GM18498 (cell line): ENCODE measurements at regions not wholly inside any gene's neighbourhood (a gene's known extent, or its start where the extent isn't known, plus 50 kb on each side); places are given as distances from the start of the nearest gene placed in this dataset.
"Not testable (repeated sequence)": the region's sequence is repeated elsewhere in the genome, so short reads cannot be mapped to it uniquely, and the experiment has no call there.

ENCODE experiments used
- ATAC-seq: cut with Tn5 transposase; IDR thresholded peaks from one replicate; pipeline ENCODE4 v1.9.1; 2021; ENCODE audit warnings: mild to moderate bottlenecking, moderate library complexity; ENCODE audit not compliant: unreplicated experiment

DNA sequence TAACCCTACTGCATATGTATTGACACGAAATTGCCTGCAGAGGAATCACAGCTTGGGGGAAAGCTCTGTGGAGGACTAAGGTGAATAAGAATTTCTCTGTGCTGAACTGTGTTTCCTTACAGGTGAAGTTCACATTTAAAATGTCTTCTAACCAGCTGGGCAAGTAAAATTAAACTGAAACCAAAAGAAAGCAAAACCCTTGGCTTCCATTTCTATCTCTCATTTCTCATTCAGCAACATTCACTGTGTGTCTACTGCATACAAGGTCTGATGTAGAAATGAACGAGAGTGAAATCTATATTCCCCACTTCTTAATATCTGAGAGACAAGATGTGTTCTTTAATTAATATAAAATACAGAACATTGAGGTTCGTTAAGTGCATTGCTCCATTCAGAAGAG is 397.3 kb downstream of the SOX11 start:
- no peak for ATAC-seq

DNA sequence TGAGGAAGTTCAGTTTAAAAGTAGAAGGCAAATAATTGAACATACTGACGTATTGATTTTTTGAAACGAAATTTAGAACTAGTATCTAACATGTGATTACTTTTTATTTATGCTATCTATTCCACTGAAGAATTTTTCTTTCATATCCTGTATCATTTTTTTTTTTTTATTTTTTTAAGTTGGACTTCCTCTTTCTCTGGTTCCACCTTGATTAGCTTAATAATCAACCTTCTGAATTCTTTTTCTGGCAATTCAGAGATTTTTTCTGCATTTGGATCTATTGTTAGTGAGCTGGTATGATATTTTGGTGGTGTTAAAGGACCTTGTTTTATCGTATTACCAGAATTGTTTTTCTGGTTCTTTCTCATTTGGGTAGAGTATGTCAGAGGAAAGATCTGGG is 411.2 kb downstream of the SOX11 start:
- ATAC-seq, result no peak

DNA sequence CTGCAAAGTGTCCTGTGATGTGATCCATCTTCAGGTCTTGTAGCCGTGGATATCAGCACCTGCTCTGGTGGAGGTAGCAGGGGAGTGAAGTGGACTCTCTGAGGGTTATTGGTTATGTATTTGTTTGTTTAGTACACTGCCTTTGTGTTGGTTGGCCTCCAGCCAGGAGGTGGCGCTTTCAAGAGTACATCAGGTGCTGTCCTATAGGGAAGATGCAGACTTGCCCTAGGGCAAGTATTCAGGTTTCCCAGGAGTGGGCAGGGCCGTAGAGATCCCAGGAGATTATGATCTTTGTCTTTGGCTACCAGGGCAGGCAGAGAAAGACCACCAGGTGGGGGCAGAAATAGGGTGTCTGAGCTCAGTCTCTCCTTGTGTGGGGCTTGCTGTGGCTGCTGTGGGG is 411.8 kb downstream of the SOX11 start:
- ATAC-seq, result no peak

DNA sequence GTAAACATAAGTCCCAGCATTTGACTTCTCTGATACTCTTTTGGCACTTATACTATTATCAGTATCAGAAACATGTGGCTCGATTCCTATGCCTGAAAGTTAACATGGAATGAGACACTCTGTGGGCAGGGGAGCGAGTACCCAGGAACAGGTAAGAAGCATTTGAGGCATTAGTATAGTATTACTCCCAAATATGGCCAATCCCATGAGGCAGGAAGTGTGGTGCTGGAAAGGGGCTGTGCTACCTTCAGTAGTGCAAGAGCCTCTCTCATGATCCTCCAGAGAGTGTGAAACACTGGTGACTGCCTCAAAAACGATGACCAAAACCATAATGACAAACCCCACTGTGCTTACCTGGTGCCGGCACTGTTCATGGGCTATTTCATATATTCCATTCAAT is 415.1 kb downstream of the SOX11 start:
- ATAC-seq, result no peak

DNA sequence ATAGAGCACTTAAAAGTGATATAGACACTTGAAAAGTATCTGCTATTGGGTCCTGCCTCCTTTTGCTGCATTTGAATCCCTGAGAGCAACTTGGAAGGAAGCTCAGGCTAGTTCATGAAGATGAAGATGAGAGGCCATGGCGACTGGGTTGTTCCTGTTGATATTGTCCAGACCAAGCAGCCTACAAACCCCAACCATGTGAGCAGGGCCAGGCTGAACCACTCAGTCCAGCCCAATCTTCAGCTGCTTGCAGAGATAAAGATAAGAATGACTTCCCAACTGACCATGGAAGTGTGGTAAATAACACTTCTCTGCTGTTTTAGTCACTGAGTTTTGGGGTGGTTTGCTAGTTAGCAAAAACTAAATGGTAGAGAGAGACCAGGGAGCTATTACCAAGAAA is 417.6 kb downstream of the SOX11 start:
- no peak for ATAC-seq

DNA sequence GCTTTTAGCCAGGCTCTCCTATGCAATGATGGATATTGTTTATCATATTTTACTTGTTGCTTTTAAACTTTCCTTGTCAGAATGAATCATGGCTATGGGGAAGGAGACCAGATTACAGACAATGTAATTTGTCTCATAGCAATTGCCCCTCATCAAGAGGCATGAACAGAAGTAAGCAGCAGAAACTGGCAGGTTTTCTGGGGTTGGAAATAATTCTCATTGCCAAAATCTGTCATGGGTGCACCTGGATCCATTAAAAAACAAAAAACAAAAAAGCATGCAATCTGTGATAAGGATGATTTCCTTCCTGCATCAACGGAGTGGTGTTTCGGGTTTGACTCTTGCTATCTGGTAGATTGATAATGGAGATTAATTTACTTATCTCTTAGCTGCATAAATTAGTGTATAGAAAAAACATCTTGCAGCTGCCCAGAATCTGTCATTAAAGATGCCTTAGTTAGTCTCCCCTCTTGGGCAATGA is 419.6 kb downstream of the SOX11 start:
- ATAC-seq, result no peak

DNA sequence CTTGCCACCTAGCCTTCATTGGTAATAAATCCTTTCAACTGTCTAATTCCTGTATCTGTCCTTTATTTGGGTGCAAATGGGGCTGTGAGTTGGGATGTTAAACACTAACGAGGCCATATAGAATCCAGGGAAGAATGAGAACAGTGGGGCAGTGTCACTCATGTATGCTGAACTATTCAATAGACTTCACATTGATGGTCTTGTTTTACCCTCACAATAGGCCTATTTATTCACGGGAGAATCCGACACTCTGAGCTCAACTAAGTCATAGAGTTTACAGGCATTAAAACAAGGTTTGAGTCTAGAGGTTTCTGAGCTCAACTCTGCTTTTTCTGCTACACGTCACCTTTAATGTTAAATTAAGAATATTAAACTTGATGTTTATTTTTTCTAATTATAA is 421.6 kb downstream of the SOX11 start:
- no peak for ATAC-seq

DNA sequence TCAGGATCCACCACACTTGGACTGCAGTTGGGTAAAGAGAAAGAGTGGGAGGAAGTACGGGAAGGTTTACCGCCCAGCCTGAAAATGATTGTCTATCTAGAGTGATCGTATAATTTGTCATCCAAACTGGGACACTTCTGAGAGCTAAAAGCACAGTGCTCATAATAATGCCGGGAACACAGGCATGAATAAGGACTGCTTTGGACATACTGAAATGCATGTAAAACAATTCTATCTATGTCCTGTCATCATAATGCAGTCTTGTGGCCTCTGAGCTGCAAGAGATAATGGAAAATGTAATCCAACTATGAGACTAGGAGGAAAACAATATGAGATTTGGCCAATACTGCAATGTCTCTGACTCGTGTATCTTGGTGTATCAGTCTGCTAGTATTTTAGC is 435.5 kb downstream of the SOX11 start:
- no peak for ATAC-seq

DNA sequence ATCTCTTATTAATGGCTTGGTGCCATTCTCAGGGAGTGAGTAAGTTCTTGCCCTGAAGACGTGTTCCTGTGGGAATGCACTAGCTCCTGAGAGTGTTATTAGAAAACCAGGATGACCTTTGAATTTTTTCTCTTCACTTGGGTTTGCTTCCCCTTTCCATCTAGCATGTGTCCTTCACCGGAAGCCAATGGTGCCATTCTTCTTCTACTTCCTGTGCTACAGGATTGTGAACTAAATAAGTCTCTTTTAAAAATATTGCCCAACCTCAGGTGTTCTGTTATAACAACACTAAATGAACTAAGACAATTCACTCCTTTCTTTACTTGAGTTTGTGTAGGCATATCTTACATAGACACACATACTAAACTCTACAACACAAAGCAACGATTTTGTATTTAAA is 447.0 kb downstream of the SOX11 start:
- no peak for ATAC-seq

DNA sequence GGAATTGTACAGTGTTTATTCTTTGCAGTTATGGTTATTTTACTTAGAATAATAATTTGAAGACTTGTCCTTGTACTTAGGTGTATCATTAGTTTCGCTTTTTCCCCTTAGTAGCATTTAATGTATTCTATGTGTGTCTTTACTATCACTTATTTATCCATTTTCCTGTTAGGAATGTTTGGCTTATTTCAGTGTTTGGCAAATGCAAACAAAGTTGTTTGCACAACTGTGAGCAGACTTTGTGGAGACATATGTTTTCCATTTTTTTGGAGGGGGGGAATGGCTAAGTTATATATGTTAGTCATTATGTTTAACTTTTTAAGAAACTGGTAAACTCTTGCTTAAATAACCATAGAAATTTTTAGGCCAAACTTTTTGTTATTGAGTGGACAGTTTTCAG is 447.7 kb downstream of the SOX11 start:
- ATAC-seq, result no peak

DNA sequence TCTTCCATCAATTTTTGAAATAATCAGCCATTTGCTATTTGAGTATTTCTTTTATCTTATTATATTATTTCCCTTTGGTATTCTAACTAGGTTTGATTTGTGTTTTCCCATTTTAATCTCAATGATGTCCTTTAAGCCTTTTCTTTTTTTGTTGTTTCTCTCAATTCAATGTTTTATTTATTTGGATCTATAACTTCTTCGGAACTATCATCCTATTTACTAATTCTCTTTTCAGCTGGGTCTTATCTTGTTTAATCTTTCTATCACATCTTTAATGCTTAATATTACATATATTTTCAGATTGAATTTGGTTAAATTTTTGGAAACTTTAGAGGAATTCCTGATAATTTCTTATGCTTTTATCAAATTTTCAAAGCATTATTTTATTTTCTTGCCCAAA is 448.3 kb downstream of the SOX11 start:
- ATAC-seq, result no peak

DNA sequence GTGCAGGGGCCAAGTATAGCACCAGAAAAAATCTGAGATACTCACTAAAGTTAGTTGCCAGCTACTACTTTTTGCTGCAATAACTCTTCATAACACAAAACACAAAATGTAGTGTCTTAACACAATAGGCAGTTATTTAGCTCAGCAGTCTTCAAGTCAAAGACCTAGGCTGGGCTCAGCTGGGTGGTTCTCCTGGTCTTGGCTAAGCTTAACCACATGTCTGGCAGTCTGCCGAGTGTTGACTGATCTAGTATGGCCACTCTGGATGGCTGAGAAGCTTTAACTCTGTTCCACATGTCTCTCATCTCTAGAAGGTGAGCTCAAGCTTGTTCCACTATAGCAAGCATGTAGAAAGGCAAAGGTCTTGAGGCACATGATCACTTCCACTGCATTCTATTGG is 451.6 kb downstream of the SOX11 start:
- no peak for ATAC-seq

DNA sequence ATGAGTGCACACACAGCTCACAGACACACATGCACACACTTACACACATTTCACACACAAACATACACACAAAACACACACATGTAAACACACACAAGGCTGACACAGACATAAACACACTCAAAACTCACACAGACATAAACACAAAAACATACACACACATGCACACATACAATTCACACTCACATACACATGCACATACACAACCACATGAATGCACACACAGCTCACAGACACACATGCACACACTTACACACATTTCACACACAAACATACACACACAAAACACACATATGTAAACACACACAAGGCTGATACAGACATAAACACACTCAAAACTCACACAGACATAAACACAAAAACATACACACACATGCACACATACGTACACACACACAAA is 455.0 kb downstream of the SOX11 start:
- ATAC-seq, result not testable (repeated sequence)

DNA sequence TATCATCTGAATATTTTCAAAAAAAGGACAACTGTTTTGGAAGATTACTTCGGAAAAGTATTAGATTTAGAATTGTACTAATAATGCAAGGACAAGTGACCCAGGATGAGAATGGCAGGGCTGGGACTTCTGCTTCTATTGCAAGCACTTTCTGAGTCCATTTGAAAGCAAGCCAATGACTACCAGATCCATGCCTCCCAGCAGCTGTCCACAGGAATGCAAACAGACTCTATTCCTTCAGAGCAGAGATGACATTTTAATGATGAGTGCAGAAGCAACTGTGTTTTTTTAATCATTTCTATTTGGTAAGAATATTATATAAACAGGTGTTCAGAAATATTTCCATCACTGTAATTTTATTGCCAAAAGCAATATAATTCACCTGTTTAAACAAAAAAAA is 456.7 kb downstream of the SOX11 start:
- no peak for ATAC-seq

DNA sequence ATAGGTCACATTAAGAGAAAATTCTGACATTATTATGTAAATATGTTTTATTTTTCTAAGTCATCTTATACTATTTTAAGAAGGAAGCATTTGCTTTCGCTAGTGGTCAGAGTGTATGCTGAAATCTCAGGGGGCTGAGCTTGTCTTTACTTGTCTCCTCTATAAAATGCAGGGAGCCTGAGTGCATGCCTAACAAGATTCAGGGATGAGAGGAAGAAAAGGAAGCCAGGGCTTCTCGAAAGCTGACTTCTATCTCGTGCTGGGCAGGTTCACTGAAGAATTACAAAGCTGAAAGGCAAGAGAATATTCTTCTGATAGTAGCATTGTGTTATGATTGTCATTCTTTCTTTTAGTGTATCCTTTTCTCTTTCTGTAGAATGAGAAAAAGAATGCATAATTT is 467.4 kb downstream of the SOX11 start:
- ATAC-seq, result no peak

DNA sequence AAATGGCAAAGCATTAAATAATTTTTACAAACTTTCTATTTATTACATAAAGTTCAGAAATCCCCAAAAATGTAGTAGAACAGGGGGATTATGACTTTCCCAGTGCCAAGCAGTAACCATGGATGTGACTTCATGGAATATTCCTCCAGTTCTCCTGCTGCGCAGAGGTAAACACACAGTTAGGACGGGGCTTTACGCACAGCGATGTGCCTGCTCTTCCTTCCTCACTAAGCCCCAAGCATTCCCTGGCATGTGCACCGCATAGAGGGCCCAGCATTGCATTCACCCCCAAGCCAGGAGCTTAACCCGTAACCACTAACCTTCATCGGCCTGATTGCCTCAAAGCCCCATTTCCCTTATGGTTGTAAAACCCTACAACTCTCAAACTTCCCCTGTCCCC is 471.7 kb downstream of the SOX11 start:
- ATAC-seq, result no peak

DNA sequence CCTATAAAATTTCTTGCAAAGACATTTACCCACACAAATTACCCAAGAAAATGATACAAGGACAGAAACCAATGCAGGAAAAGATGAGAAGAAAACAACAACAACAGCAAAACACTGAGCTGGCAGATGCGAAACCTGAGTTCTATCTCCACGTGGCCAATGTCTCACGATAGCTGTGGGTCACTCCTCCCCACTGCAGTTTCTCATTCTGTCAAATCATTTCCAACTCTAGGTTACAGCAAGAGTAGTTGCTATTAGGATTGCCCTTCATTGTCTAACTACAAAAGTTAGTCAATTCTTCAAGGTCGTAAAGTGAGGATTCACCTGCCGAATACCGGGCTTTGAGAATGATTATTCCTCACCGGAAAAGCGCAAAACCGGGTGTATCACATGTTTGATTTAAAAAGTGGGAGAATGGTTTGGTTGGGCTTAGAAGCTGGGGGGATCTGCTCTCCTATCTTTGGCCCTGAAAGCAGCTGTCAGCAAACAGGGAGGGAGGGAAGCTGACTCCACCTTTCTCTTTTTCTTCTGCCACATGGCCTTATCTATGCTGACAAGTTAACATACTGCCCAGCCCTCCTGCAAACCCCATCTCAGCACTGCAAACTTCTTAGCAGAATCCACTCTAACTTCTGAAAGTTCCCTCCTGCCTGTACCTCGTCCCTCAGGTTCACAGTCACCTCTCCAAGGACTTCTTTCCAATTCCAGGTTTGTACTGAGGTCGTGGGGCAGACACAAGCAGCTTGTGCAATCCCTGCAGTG is 473.0 kb downstream of the SOX11 start:
- ATAC-seq, result no peak

DNA sequence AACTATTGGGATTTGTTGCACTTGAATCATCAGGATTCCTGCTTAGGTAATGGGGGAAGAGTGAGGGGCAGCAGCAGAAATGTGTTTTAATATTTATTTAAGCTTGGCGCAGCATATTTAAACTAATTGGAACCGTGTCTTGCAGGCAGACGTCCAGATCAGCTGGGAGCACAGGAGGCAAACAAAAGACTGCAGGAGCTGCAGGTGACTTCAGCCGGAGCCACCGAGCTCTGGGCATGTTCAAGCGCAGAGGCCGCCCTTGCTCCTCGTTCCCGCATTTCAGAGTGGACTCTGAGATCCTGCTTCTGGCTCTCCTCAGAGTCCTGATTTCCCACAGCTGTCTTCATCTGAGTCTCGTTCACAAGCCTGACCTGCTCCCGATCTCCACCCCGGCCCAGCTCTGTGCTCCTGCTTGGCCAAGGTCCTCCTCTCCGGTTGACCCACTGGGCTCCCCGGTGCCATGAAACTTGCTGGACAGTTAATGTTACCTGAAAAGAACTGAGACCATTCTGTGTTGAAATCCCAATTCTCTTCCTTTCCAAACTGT is 475.5 kb downstream of the SOX11 start:
- no peak for ATAC-seq

DNA sequence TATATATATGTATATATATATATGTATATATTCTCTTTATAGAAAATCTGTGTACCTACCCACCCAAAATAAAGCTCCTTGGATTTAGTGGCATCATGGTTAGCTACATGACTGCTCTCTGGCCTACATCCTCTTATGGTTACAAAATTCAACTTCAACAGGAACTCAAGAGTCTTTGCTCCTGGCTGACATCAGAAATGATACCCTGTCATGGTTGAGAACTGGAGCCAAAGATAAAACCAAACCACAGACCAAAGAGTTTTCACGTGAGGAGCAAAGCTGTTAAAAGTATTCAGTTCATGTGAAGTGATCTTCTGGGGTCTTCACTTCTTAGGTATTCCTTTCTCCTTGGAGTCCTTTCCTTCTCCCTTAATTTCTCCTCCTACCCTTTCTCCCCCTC is 476.3 kb downstream of the SOX11 start:
- no peak for ATAC-seq

DNA sequence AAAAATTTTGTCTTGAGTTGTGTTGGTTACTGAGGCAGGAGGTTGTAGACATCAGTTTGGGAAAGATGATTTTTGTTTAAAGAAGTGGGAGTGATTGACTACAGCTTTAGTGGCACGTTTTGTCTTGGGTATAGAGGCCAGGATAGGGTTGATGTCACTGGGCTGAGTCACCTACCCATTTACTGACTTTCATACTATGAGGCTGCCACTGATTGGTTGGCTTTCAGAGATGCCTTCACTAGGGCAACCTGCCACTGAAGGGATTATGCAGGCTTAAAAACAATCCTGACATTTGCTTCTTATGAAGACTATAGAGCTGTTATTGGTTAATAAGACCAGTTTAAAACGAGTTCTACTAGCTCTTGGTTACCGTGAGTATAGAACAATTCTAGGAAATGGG is 479.1 kb downstream of the SOX11 start:
- no peak for ATAC-seq

DNA sequence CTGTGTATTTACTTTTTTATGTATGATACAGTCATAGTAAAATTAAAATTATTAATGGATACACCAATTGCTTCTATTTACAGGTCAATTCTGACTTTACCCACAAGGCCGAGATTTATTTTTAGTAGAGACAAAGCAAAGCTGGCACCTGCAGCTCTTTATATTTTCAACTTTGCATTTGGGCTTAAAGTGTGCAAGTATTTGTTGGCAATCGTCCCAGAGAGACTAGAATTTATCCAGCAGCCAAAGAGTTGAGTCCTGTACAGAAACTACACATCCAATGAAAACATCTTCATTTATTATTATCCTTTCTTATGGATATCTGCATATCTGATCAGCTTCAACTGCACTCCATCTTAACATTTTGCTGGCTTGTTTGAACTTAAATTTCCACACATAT is 485.6 kb downstream of the SOX11 start:
- ATAC-seq, result no peak

DNA sequence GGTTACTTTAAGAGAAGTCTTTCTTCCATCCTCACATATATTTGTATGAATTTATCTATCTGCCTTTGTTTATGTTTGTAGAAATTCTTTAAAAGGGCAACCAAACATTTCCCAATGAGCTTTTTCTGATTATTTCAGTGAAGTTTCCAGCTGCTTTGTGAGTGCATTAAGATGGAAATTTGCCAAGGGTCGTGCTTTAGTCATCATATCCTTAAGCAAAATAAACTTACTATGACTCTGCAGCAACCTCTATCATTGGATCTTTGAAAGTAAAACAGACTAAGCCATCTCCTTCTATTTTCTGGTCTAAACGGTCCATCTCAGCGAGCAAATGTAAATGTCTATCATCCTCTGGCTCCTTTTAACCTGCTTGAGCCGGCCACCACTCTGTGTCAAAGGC is 489.3 kb downstream of the SOX11 start:
- no peak for ATAC-seq

DNA sequence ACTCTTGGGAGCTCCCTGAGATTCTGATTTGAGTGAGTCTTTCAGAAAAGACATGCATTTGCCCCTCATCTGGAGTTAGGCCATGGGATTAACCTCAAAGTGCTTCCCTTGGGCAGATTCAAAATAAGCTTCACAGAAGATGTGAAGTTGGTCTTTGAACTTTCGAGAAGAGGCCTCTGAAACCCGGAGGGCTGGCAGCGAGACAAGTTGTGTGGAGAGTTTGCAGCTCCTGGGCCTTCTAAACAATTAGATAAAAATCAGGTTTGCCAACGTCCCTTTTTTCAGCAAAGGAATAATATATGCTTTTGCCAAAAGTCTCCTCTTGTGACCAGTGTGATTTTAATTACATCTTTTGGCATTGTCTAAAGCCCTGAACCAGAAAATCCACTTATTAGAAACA is 489.7 kb downstream of the SOX11 start:
- ATAC-seq, result no peak
